Pancreas (tissue), 10 donors: ENCODE measurements at regions not wholly inside any gene's neighbourhood (a gene's known extent, or its start where the extent isn't known, plus 50 kb on each side); places are given as distances from the start of the nearest gene placed in this dataset.
"Not testable (repeated sequence)": the region's sequence is repeated elsewhere in the genome, so short reads cannot be mapped to it uniquely, and the experiment has no call there.

Source experiments
- ATAC-seq, 4 donors: fragments of 200-7000 bp; cut with Tn5 transposase; one replicate each; pipeline versions ENCODE4 v1.8.0 to v1.9.1; 2020; ENCODE audit warnings: mild to moderate bottlenecking in 4 of 4, moderate library complexity in 4 of 4
- DNase-seq, 6 donors: peaks; one replicate each; pipeline ENCODE4 v3.0.0-alpha.2; 2020
- FAIRE-seq: peaks from 2 replicates; lab custom pipeline; 2012; peaks lifted over from hg19 to GRCh38; lab: Jason Lieb, UNC
- H3K27ac ChIP-seq, 4 donors: fragments of 200-600 bp; sonication (generic); 1 replicate in 3 of 4; 2 replicates in 1 of 4; pipeline versions ENCODE4 v1.5.0 to v1.8.0; 2020
- H3K27me3 ChIP-seq, 4 donors: fragments of 200-600 bp; one replicate each; pipeline ENCODE4 v1.8.0; 2021
- H3K36me3 ChIP-seq, 3 donors: fragments of 200-600 bp; sonication (generic) in 1 of 3; one replicate each; pipeline versions ENCODE4 v1.5.0 to v1.8.0; 2020 to 2021
- H3K4me1 ChIP-seq, 3 donors: fragments of 200-600 bp; one replicate each; pipeline ENCODE4 v1.8.0; 2021
- H3K4me3 ChIP-seq, 4 donors: fragments of 200-600 bp; sonication (generic) in 2 of 4; one replicate each; pipeline versions ENCODE4 v1.5.0 to v1.8.0; 2020 to 2021
- H3K9me3 ChIP-seq, 4 donors: fragments of 200-600 bp; one replicate each; pipeline ENCODE4 v1.8.0; 2021
- WGBS, 2 donors: extraction: QIAGEN DNeasy Blood & Tissue Kit; methylation state at CpG; one replicate each; pipeline ENCODE4 v1.1.7; 2013; 5-methylcytosine and 5-hydroxymethylcytosine counted together
- intact Hi-C, 3 donors: fragments of 100-400 bp; cut with DNase I; formaldehyde crosslinking; loops; one replicate each; pipeline versions ENCODE4 v1.11.1 to v1.14.2; 2022
- TF ChIP-seq, protein P1 (sequence below), 4 donors: fragments of 200-600 bp; sonication (generic) in 3 of 4; IDR thresholded peaks; one replicate each; pipeline versions ENCODE4 v1.5.0 to v1.8.0; 2021; ENCODE audit warnings: antibody characterized with exemption in 4 of 4
- donor health status: healthy with polysubstance abuse.
- donor health status: DM: no; HTN: no; CAD: no; lungs with moderate emphysema.
- donor health status: DM: no; HTN: no; CAD: no.
- donor health status: control.
- donor health status: control.
- donor health status: Bipolar disorder and iron deficiency.
- donor health status: DM: yes; HTN: yes; CAD: no.
- donor health status: DM: no; HTN: no; CAD: no.
- donor health status: DM: no; HTN: no; CAD: no.
- donor health status: DM: yes; HTN: yes; CAD: no.

DNA sequence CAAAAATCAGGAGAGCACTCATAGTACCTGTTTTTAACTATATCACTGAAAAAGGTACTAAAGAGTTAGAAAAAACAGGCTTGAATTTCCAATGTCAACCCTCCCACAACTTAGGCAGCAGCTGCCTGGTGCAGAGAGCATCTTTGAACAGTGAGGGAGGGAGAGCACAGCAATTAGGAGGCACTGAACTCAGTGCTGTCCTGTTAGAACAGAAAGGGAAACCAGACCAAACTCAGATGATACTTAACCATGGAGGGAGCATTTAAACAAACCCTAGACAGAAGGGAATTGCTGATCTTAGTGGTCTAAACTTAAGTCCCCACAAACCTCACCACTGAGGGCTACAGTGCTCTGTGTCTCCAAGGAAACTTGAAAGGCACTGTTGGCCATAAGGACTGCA is 179.2 kb upstream of the AGTR1 start:
- TF ChIP-seq, protein P1, sequence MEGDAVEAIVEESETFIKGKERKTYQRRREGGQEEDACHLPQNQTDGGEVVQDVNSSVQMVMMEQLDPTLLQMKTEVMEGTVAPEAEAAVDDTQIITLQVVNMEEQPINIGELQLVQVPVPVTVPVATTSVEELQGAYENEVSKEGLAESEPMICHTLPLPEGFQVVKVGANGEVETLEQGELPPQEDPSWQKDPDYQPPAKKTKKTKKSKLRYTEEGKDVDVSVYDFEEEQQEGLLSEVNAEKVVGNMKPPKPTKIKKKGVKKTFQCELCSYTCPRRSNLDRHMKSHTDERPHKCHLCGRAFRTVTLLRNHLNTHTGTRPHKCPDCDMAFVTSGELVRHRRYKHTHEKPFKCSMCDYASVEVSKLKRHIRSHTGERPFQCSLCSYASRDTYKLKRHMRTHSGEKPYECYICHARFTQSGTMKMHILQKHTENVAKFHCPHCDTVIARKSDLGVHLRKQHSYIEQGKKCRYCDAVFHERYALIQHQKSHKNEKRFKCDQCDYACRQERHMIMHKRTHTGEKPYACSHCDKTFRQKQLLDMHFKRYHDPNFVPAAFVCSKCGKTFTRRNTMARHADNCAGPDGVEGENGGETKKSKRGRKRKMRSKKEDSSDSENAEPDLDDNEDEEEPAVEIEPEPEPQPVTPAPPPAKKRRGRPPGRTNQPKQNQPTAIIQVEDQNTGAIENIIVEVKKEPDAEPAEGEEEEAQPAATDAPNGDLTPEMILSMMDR (IDR thresholded peaks at IDR 0.05) = no peak
- intact Hi-C loops = no loop called here
- H3K4me3 ChIP-seq = no peak overlapping the region
- no peaks in the 10 kb centered on the region for H3K9me3 ChIP-seq
- FAIRE-seq = no peak
- ATAC-seq = no peak
- H3K27me3 ChIP-seq = no peaks in the 10 kb centered on the region
- H3K4me1 ChIP-seq = no peaks in the 10 kb centered on the region
- no peaks in the 10 kb centered on the region for H3K36me3 ChIP-seq
- no peak for DNase-seq
- no peak overlapping the region for H3K27ac ChIP-seq

DNA sequence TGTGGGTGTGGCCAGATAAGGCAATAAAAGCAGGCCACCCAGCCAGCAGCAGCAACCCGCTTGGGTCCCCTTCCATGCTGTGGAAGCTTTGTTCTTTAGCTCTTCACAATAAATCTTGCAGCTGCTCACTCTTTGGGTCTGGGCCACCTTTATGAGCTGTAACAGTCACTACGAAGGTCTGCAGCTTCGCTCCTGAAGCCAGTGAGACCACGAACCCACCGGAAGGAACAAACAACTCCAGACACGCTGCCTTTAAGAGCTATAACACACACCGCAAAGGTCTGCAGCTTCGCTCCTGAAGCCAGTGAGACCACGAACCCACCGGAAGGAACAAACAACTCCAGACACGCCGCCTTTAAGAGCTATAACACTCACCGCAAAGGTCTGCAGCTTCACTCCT is 172.1 kb upstream of the AGTR1 start:
- not testable (repeated sequence) for H3K27me3 ChIP-seq, ATAC-seq, FAIRE-seq

DNA sequence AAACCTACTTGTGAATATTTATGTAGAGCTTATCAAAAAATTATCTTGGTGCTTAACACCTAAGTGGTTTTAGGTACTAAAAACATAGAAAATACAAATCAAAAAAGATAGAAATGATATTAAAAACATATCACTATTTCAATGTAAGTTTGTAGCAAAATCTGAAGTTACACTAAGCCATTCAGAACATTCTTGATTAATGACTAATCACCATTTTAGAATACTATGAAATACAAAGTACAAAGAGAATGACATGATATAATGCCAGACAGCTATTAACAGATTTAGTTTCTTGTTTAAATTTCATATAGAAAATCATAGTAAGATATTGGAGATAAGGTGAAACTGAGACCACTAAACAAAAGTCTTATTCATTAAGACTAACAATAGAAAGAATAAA is 169.7 kb upstream of the AGTR1 start:
- TF ChIP-seq, protein P1 (IDR thresholded peaks at IDR 0.05) = no peak
- Histone ChIP-seq H3K27ac (no peak overlapping the region), H3K4me1 (no peaks in the 10 kb centered on the region), H3K27me3 (no peaks in the 10 kb centered on the region), H3K4me3 (no peak overlapping the region), H3K36me3 (no peaks in the 10 kb centered on the region), H3K9me3 (no peaks in the 10 kb centered on the region)
- no peak for DNase-seq
- ATAC-seq = no peak
- intact Hi-C loops = no loop called here
- no peak for FAIRE-seq

More for the DNA sequence above, 172.1 kb upstream of the AGTR1 start:
- DNase-seq, H3K9me3 ChIP-seq, intact Hi-C loops, H3K36me3 ChIP-seq, H3K4me3 ChIP-seq, H3K4me1 ChIP-seq, H3K27ac ChIP-seq: not testable (repeated sequence)
- 81 to 88% methylated on average over 13 of the region's 13 CpGs for WGBS, 2 donors

GRCh38 chr3:148531836-148532235 is 165.9 kb upstream of the AGTR1 start:
- FAIRE-seq (no peak), ATAC-seq (no peak), DNase-seq (no peak)
- Histone ChIP-seq H3K36me3 (no peaks in the 10 kb centered on the region), H3K4me1 (no peaks in the 10 kb centered on the region), H3K9me3 (no peaks in the 10 kb centered on the region), H3K27me3 (no peaks in the 10 kb centered on the region), H3K27ac (no peak overlapping the region), H3K4me3 (no peak overlapping the region)
- 72 to 82% methylated on average over 2 of the region's 2 CpGs for WGBS, 2 donors
- TF ChIP-seq, protein P1 (IDR thresholded peaks at IDR 0.05) = no peak
- intact Hi-C loops = no loop called here

GRCh38 chr3:148532326-148532725 is 165.4 kb upstream of the AGTR1 start:
- no peak for FAIRE-seq

More at GRCh38 chr3:148532326-148532725, 165.4 kb upstream of the AGTR1 start:
- intact Hi-C loops = no loop called here
- ATAC-seq = no peak
- TF ChIP-seq, protein P1 (IDR thresholded peaks at IDR 0.05) = no peak
- Histone ChIP-seq H3K4me3 (no peak overlapping the region), H3K9me3 (no peaks in the 10 kb centered on the region), H3K27ac (no peak overlapping the region), H3K4me1 (no peaks in the 10 kb centered on the region), H3K36me3 (no peaks in the 10 kb centered on the region), H3K27me3 (no peaks in the 10 kb centered on the region)
- WGBS, 2 donors = 89 to 92% methylated on average over 2 of the region's 2 CpGs
- no peak for DNase-seq
